MG63 (cell line): ENCODE measurements at regions not wholly inside any gene's neighbourhood (a gene's known extent, or its start where the extent isn't known, plus 50 kb on each side); places are given as distances from the start of the nearest gene placed in this dataset.

Source experiments
- DNase-seq: peaks from one replicate; pipeline ENCODE4 v3.0.0-alpha.2; 2020
- H3K27me3 ChIP-seq: fragments of 250-450 bp; sonication (Bioruptor Pico); 2 replicates; pipeline ENCODE4 v1.5.1; 2020; ENCODE audit warnings: mild to moderate bottlenecking, moderate library complexity
- H3K36me3 ChIP-seq: fragments of 250-450 bp; sonication (Bioruptor Pico); 2 replicates; pipeline ENCODE4 v1.5.1; 2020; ENCODE audit warnings: mild to moderate bottlenecking, moderate library complexity
- H3K4me3 ChIP-seq: fragments of 250-450 bp; sonication (Bioruptor Pico); 2 replicates; pipeline ENCODE4 v1.5.1; 2020; ENCODE audit warnings: mild to moderate bottlenecking, moderate library complexity
- H3K9me3 ChIP-seq: fragments of 250-450 bp; sonication (Bioruptor Pico); 2 replicates; pipeline ENCODE4 v1.5.1; 2020; ENCODE audit warnings: mild to moderate bottlenecking, moderate library complexity

GRCh38 chr15:45743426-45744235, 108.8 kb downstream of the SQOR start:
- no peak for DNase-seq
- Histone ChIP-seq H3K9me3 (no peaks in the 10 kb centered on the region), H3K27me3 (0 out of 2 replicates have a peak, but pooled peaks cover 3% of the 10 kb centered on the region), H3K36me3 (no peaks in the 10 kb centered on the region), H3K4me3 (no peak overlapping the region)

DNA sequence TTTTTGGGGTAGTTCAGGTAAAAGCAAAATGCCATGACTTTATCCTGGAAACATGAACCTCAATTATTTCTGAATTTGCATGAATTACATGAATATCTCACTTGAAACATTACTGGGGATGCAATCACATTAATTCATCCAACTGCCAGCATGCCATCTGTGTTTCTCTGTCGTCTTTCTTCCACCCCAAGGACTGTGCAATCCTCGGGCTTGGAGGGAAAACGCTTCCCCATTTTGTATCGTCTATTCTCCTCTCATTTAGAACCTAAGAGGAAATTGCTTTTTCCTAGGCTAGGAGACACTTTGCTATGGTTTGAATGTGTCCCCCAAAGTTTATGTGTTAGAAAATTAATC, 109.4 kb downstream of the SQOR start:
- DNase-seq = no peak
- Histone ChIP-seq H3K36me3 (no peaks in the 10 kb centered on the region), H3K9me3 (no peaks in the 10 kb centered on the region), H3K4me3 (no peak overlapping the region), H3K27me3 (0 out of 2 replicates have a peak, but pooled peaks cover 5% of the 10 kb centered on the region)

- Histone ChIP-seq H3K9me3 (no peaks in the 10 kb centered on the region), H3K4me3 (no peak overlapping the region), H3K36me3 (no peaks in the 10 kb centered on the region), H3K27me3 (0 out of 2 replicates have a peak, but pooled peaks cover 3% of the 10 kb centered on the region)
- peak; percentile 4 for DNase-seq
These were observed 112.6 kb downstream of the SQOR start for GRCh38 chr15:45747426-45747825.

DNA sequence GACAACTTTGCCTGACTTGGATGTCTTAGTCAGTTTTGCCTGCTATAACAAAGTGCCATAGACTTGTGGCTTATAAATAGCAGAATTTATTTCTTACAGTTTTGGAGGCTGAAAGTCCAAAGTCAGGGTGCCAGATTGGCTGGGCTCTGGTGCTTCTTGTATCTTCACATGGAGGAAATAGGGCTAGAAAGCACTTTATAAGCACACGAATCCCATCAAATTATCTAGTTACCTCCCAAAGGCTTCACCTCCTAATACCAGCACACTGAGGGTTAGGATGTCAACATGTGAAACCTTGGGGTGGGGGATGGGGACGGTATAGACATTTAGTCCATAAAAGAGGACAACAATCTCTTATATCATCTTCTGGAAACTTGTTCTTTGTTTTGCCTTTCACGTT, 116.8 kb downstream of the SQOR start:
- Histone ChIP-seq H3K9me3 (no peaks in the 10 kb centered on the region), H3K4me3 (no peak overlapping the region), H3K27me3 (peaks cover 3% of the 10 kb centered on the region; the same call in 1 of the 2 replicates), H3K36me3 (no peaks in the 10 kb centered on the region)
- no peak for DNase-seq

- Histone ChIP-seq H3K4me3 (no peak overlapping the region), H3K27me3 (peaks cover 3% of the 10 kb centered on the region), H3K9me3 (no peaks in the 10 kb centered on the region), H3K36me3 (no peaks in the 10 kb centered on the region)
- no peak for DNase-seq
These were observed 125.1 kb downstream of the SQOR start for GRCh38 chr15:45759936-45760335.

DNA sequence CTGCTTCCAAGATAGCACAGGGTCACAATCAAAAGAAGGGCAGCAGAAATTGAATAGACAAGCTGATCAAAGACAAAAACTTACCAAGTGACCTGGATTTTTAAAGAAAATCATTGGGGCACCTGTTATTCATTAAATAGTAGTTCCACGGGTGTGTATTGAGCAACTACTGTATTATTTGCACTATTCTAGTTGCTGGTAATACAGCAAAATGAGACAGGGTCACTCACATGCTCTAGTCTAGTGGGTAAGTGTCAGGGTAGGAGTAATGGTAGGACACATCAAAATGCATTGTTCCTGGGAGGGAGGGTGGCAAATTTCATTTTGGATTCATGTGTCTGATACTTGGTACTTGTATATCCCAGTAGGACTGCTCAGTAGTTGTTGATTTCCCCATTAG, 127.9 kb downstream of the SQOR start:
- Histone ChIP-seq H3K27me3 (no peaks in the 10 kb centered on the region), H3K4me3 (no peak overlapping the region), H3K36me3 (no peaks in the 10 kb centered on the region), H3K9me3 (no peaks in the 10 kb centered on the region)
- DNase-seq = no peak

DNA sequence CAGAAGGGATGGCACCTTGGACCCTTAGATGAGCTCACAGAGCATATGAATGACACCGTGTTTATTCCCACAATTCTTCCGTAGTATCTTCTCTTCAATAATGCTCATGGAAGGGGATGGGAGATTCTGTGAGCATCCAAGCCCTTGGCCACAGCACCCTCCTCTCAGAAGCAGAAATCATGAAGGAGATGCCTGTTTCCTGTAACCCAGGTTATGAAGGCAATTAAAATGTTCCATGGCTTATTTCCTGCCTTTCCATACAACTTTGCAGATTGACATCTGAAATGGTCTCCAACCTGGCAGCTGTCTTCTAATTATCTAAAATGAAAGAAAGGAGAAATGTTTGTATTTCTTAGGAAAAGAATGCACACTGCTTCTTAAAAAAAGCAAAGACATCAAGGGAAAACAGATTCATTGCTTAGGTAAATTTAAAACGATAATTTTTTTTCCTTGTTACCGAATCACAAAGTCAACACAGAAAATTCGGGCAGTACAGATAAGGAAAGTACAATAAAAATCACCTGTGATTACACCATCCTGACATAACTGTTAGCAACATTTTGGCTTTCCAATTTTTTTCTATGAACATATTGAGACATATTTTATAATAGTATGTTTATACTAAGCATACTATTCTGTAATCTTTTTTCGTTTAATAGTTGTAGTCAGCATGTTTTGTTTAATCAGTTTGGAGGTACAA, 128.5 kb downstream of the SQOR start:
- DNase-seq = no peak
- no peaks in the 10 kb centered on the region for H3K9me3 ChIP-seq
- no peaks in the 10 kb centered on the region for H3K36me3 ChIP-seq
- no peaks in the 10 kb centered on the region for H3K27me3 ChIP-seq
- H3K4me3 ChIP-seq = no peak overlapping the region

- Histone ChIP-seq H3K4me3 (no peak overlapping the region), H3K27me3 (no peaks in the 10 kb centered on the region; the same call in 1 of the 2 replicates), H3K36me3 (no peaks in the 10 kb centered on the region), H3K9me3 (no peaks in the 10 kb centered on the region)
- no peak for DNase-seq
These were observed 138.3 kb downstream of the SQOR start for GRCh38 chr15:45773149-45773548.

DNA sequence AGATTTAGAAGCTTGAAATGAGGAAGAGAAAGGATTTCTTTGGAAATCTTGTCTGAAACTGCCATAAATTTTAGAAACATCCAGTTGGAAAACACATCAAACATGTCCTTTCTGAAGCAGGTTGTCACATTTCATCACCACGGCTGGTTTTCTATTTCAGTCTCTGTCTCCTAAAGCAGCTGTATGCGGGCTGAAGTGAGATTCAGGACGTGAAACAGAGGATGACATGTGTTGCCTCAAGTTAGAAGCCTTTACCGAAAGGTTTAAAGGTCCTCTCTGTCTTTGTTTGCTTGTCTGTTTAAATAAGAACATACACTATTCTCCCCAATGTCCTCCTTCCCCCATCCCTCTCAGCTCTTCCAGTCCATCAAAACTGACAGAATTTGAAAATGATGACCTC, 141.9 kb downstream of the SQOR start:
- DNase-seq = no peak
- no peak overlapping the region for H3K4me3 ChIP-seq
- H3K27me3 ChIP-seq = no peaks in the 10 kb centered on the region; the same call in 1 of the 2 replicates
- no peaks in the 10 kb centered on the region for H3K36me3 ChIP-seq
- no peaks in the 10 kb centered on the region for H3K9me3 ChIP-seq

DNA sequence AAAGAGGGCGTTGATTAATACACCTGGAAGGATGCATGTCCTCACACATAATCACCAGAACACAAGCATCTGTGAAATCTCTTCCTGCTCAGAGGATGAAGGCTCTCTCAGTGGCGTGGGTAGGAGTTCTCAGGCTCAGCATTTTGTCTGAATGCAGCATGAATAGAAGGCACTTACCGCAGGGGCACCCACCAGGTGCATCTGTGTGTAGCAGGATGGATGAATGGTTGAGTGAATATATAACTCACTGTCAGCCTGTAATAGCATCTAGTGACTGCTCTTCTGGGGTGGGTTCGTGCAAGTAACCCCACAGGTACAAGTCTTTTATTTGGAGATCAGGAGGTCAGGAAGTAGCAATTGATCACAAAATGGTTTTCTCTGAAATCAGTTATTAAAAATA, 143.0 kb downstream of the SQOR start:
- H3K36me3 ChIP-seq = no peaks in the 10 kb centered on the region

DNA sequence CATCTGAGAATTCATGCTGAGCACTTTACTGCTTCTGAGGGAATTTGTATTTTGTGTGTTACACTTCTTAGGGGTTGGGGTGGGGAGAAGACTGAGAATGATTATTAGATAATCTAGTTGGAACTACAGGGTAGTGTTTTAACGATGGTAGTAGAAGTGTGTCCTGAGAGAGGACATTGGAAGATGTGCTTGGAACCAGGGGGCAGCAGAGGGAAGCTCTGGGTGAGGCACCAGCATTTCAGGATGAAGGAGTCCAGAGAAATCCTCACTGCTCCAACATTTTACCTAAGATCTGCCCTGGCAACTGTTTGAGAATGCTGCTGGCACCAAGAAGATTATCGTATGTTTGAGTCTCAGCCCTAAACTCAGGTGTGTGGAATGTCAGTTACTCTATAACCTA, 145.5 kb downstream of the SQOR start:
- Histone ChIP-seq H3K4me3 (no peak overlapping the region), H3K36me3 (no peaks in the 10 kb centered on the region), H3K9me3 (no peaks in the 10 kb centered on the region), H3K27me3 (no peaks in the 10 kb centered on the region; the same call in 1 of the 2 replicates)
- DNase-seq = no peak

More for the DNA sequence above, 143.0 kb downstream of the SQOR start:
- H3K9me3 ChIP-seq = no peaks in the 10 kb centered on the region
- no peak for DNase-seq
- no peak overlapping the region for H3K4me3 ChIP-seq
- H3K27me3 ChIP-seq = no peaks in the 10 kb centered on the region; the same call in 1 of the 2 replicates

DNA sequence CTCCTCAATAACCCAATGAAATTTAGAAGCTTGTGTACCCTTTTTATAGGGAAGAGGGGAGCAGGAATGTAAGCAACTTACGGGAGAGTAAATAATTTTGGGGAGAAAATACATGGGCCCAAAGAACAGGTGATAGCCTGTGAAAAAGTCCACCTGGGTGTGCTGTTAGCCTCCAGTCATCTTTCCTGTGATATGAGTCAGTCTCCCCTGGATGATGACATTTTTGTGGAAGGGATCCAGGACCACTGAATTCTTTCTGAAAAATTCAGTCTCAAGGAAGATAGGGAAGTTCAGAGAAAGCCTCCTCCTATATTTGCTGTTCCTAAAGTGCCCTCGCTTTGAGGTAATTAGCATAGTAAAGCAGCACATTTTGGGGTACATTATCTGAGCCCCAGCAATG, 149.8 kb downstream of the SQOR start:
- Histone ChIP-seq H3K4me3 (no peak overlapping the region), H3K36me3 (no peaks in the 10 kb centered on the region), H3K27me3 (no peaks in the 10 kb centered on the region), H3K9me3 (no peaks in the 10 kb centered on the region)
- DNase-seq = no peak

GRCh38 chr15:45785897-45786296, 151.1 kb downstream of the SQOR start:
- H3K9me3 ChIP-seq = no peaks in the 10 kb centered on the region
- H3K36me3 ChIP-seq = no peaks in the 10 kb centered on the region
- no peak overlapping the region for H3K4me3 ChIP-seq
- no peak for DNase-seq
- no peaks in the 10 kb centered on the region for H3K27me3 ChIP-seq

DNA sequence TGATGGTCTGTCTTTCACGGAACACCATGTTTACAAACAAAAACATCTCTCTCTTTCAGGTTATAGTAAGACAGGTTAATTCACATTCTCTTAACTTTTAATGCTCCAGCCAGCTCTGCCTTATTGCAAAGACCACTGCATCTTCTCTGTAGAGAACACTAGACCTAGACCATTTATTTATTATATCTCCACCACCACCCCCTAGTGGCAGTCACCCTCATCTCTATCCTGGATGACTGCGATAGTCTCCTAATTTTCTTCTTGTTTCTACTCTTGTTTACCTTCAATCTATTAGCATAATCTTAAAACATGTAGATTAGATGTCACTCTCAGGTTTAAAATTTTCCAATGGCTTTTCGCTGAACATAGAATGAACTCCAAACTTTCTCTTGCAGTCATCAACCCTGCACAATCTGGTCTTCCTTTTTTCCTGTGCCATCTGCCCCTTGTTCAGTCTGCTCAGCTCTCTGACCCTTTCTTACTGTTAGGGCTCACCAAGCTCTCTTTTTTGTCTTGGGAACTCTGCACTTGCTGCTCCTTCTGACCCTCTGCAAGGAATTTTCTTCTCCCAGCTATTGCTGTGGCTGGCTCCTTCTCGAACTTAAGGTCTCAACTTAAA, 155.6 kb downstream of the SQOR start:
- DNase-seq = no peak
- Histone ChIP-seq H3K4me3 (no peak overlapping the region), H3K36me3 (no peaks in the 10 kb centered on the region), H3K9me3 (no peaks in the 10 kb centered on the region), H3K27me3 (0 out of 2 replicates have a peak, but pooled peaks cover 2% of the 10 kb centered on the region)

DNA sequence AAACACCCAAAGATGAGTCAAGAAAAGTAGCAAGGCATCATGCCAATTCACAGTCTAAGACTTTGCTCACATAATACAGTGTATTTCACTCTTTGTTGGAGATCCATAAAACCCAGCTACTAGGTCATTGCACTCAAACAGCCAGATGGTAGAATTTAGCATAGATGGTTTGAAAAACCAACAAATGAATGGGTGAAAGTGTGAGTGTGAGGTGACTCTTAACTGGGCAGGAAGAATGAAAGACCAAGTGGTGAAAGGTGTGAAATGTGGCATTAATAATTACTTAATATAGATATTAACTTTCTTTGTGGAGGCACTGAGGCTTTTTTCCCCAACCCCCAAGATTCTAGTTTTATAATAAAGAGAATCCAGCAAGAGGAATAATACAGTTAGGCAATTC, 159.5 kb downstream of the SQOR start:
- H3K9me3 ChIP-seq = no peaks in the 10 kb centered on the region
- H3K4me3 ChIP-seq = no peak overlapping the region
- H3K36me3 ChIP-seq = no peaks in the 10 kb centered on the region
- DNase-seq = no peak
- 0 out of 2 replicates have a peak, but pooled peaks cover 2% of the 10 kb centered on the region for H3K27me3 ChIP-seq

DNA sequence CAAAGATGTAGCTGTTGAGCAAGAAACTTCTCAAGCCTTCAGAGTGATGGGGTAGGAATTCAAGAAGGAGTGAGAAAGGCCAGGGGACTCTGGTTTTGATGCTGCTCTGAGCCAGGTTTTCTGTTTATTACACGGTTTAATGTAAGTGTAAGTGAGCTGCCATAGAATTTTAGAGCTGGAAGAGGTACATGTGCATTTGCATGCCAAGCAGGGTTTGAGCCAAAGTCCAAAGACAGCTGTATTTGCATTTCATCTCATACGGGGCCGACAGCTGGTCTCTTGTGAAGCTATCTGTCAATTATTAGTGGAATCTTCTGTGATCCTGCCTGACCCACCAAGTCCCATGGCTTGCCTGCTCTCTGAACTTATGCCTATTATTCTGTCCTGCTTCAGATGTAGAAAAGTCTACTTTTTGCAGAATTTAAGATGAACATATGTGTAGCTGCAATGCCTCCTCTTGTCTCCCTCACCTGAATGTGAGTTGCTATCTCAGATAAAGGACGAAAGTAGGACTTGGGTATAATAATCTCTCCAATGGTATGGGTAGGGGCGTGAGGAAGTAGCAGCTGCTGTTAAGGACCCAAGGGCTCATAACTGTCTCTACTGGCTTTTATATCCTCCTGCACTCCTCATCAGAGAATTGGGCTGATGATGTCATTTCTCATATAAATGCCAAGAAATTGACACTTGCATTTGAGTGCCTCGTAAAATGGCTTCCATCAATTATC, 160.0 kb downstream of the SQOR start:
- no peak for DNase-seq
- Histone ChIP-seq H3K4me3 (no peak overlapping the region), H3K9me3 (no peaks in the 10 kb centered on the region), H3K36me3 (no peaks in the 10 kb centered on the region), H3K27me3 (0 out of 2 replicates have a peak, but pooled peaks cover 2% of the 10 kb centered on the region)
